CD4-positive, alpha-beta T cell (primary cell): ENCODE measurements at regions not wholly inside any gene's neighbourhood (a gene's known extent, or its start where the extent isn't known, plus 50 kb on each side); places are given as distances from the start of the nearest gene placed in this dataset.

ENCODE experiments used
- ATAC-seq: fragments of 200-7000 bp; cut with Tn5 transposase; one replicate; pipeline ENCODE4 v1.10.0; 2022; ENCODE audit warnings: mild to moderate bottlenecking; ENCODE audit not compliant: poor library complexity
- CTCF ChIA-PET: fragments of 350-600 bp; sonication (Branson Sonifier 250); formaldehyde crosslinking; loops from one replicate; lab custom pipeline; 2021; ENCODE audit warnings: antibody characterized with exemption, inconsistent platforms; lab: Charles Lee
- POLR2A ChIA-PET: fragments of 350-600 bp; sonication (Branson Sonifier 250); formaldehyde crosslinking; loops from one replicate; lab custom pipeline; 2021; ENCODE audit warnings: antibody characterized with exemption, inconsistent platforms; lab: Charles Lee
- DNase-seq, 14 experiments: peaks; one replicate each; pipeline ENCODE4 v3.0.0-alpha.2; 2013 to 2020; ENCODE audit warnings: mixed read lengths in 2 of 14
- H3K27ac ChIP-seq, 2 donors: one replicate each; pipeline versions ENCODE4 v1.5.1 to v1.7.0; 2013; ENCODE audit warnings: low read length in 2 of 2, low read depth in 1 of 2, mild to moderate bottlenecking in 1 of 2
- H3K27me3 ChIP-seq, 2 experiments: 1 replicate in 1 of 2; 2 replicates in 1 of 2; pipeline versions ENCODE4 v1.6.1 to v1.7.0; 2013; ENCODE audit warnings: low read length in 2 of 2, control low read depth in 1 of 2, mild to moderate bottlenecking in 1 of 2, moderate library complexity in 1 of 2; ENCODE audit not compliant: insufficient read depth in 2 of 2, control insufficient read depth in 1 of 2
- H3K36me3 ChIP-seq: one replicate; pipeline ENCODE4 v1.6.1; 2013; ENCODE audit warnings: low read length, control low read depth; ENCODE audit not compliant: insufficient read depth
- H3K4me1 ChIP-seq: one replicate; pipeline ENCODE4 v1.6.1; 2013; ENCODE audit warnings: low read length, control low read depth; ENCODE audit not compliant: insufficient read depth
- H3K4me3 ChIP-seq: one replicate; pipeline ENCODE4 v1.5.1; 2013; ENCODE audit warnings: mild to moderate bottlenecking, low read length, moderate library complexity
- H3K9me3 ChIP-seq, 2 experiments: 1 replicate in 1 of 2; 2 replicates in 1 of 2; pipeline versions ENCODE4 v1.6.1 to v1.7.0; 2013; ENCODE audit warnings: low read length in 2 of 2, mild to moderate bottlenecking in 2 of 2, control low read depth in 1 of 2, moderate library complexity in 1 of 2; ENCODE audit not compliant: control insufficient read depth in 1 of 2, insufficient read depth in 1 of 2
- H3K27ac Mint-ChIP-seq: one replicate; pipeline ENCODE4 v1.8.0; 2020; ENCODE audit warnings: mixed read lengths
- H3K27me3 Mint-ChIP-seq: one replicate; pipeline ENCODE4 v1.8.0; 2021; ENCODE audit warnings: mixed read lengths
- H3K36me3 Mint-ChIP-seq: one replicate; pipeline ENCODE4 v1.8.0; 2021; ENCODE audit warnings: low read depth, mixed read lengths
- H3K4me1 Mint-ChIP-seq: one replicate; pipeline ENCODE4 v1.8.0; 2021; ENCODE audit warnings: low read depth, mixed read lengths
- H3K4me3 Mint-ChIP-seq: one replicate; pipeline ENCODE4 v1.8.0; 2020; ENCODE audit warnings: mild to moderate bottlenecking, mixed read lengths
- H3K9me3 Mint-ChIP-seq: one replicate; pipeline ENCODE4 v1.8.0; 2020; ENCODE audit warnings: mixed read lengths
- CTCF ChIP-seq: fragments of 200-600 bp; IDR thresholded peaks from one replicate; pipeline ENCODE4 v1.8.0; 2022; ENCODE audit warnings: antibody characterized with exemption, mild to moderate bottlenecking
- intact Hi-C, 2 experiments: fragments of 100-400 bp; cut with DNase I in 1 of 2; cut with micrococcal nuclease in 1 of 2; formaldehyde crosslinking; loops; one replicate each; pipeline versions ENCODE4 v1.15.1 to v1.9.0; 2023 to 2025; cut with DNase I, micrococcal nuclease

- Mint-ChIP-seq H3K4me1 (no peaks in the 10 kb centered on the region), H3K4me3 (no peak overlapping the region), H3K36me3 (no peaks in the 10 kb centered on the region), H3K27ac (no peak overlapping the region), H3K9me3 (peaks cover 15% of the 10 kb centered on the region), H3K27me3 (no peaks in the 10 kb centered on the region)
- ChIA-PET POLR2A (no interaction called here), CTCF (no interaction called here)
- Histone ChIP-seq H3K9me3 (peaks cover 0 to 4% of the 10 kb centered on the region in 2 experiments), H3K36me3 (no peaks in the 10 kb centered on the region), H3K27me3 (no peaks in the 10 kb centered on the region), H3K27ac (no peak overlapping the region), H3K4me1 (no peaks in the 10 kb centered on the region), H3K4me3 (no peak overlapping the region)
- intact Hi-C loops = no loop called here
- ATAC-seq (no peak), DNase-seq (no peak)
- TF ChIP-seq CTCF = no peak
Observed at GRCh38 chr13:87533776-87534175, 137.4 kb upstream of the SLITRK5 start.

- TF ChIP-seq CTCF = no peak
- no peak for DNase-seq
- peaks cover 8% of the 10 kb centered on the region for H3K9me3 Mint-ChIP-seq
- no peak for ATAC-seq
- H3K4me3 Mint-ChIP-seq = no peak overlapping the region
- no peaks in the 10 kb centered on the region for H3K27me3 ChIP-seq
- H3K4me1 Mint-ChIP-seq = no peaks in the 10 kb centered on the region
- ChIA-PET POLR2A (no interaction called here), CTCF (no interaction called here)
- H3K27ac Mint-ChIP-seq = no peak overlapping the region
- no peaks in the 10 kb centered on the region for H3K36me3 ChIP-seq
- H3K27ac ChIP-seq = no peak overlapping the region
- H3K9me3 ChIP-seq = peaks cover 0 to 5% of the 10 kb centered on the region in 2 experiments
- no peaks in the 10 kb centered on the region for H3K4me1 ChIP-seq
- no peaks in the 10 kb centered on the region for H3K27me3 Mint-ChIP-seq
- H3K36me3 Mint-ChIP-seq = no peaks in the 10 kb centered on the region
- intact Hi-C loops = no loop called here
- H3K4me3 ChIP-seq = no peak overlapping the region
Observed at GRCh38 chr13:87535911-87536310, 135.3 kb upstream of the SLITRK5 start.

- TF ChIP-seq CTCF = no peak
- H3K27ac Mint-ChIP-seq = no peak overlapping the region
- no peak overlapping the region for H3K4me3 Mint-ChIP-seq
- POLR2A ChIA-PET = no interaction called here
- H3K36me3 Mint-ChIP-seq = no peaks in the 10 kb centered on the region
- Histone ChIP-seq H3K27me3 (no peaks in the 10 kb centered on the region), H3K9me3 (peaks cover 0 to 11% of the 10 kb centered on the region in 2 experiments), H3K4me3 (no peak overlapping the region), H3K27ac (no peak overlapping the region), H3K4me1 (no peaks in the 10 kb centered on the region), H3K36me3 (no peaks in the 10 kb centered on the region)
- intact Hi-C loops = no loop called here
- no peaks in the 10 kb centered on the region for H3K27me3 Mint-ChIP-seq
- H3K4me1 Mint-ChIP-seq = no peaks in the 10 kb centered on the region
- CTCF ChIA-PET = no interaction called here
- DNase-seq = no peak
- H3K9me3 Mint-ChIP-seq = peaks cover 6% of the 10 kb centered on the region
- ATAC-seq = no peak
Observed at GRCh38 chr13:87536499-87536898, 134.7 kb upstream of the SLITRK5 start.
